Peyer's patch (tissue), 4 donors: ENCODE measurements at regions not wholly inside any gene's neighbourhood (a gene's known extent, or its start where the extent isn't known, plus 50 kb on each side); places are given as distances from the start of the nearest gene placed in this dataset.

Source experiments
- DNase-seq, 3 donors: peaks; one replicate each; pipeline ENCODE4 v3.0.0-alpha.2; 2017 to 2019
- H3K27ac ChIP-seq, 4 donors: fragments of 200-600 bp; sonication (generic); one replicate each; pipeline ENCODE4 v1.5.1; 2016 to 2019
- H3K27me3 ChIP-seq, 2 donors: fragments of 200-600 bp; sonication (generic); one replicate each; pipeline ENCODE4 v1.5.1; 2019
- H3K36me3 ChIP-seq, 3 donors: fragments of 200-600 bp; sonication (generic); one replicate each; pipeline ENCODE4 v1.5.1; 2016 to 2019
- H3K4me1 ChIP-seq, 4 donors: fragments of 200-600 bp; sonication (generic); one replicate each; pipeline ENCODE4 v1.5.1; 2016 to 2019
- H3K4me3 ChIP-seq, 4 donors: fragments of 200-600 bp; sonication (generic); 1 replicate in 3 of 4; 2 replicates in 1 of 4; pipeline ENCODE4 v1.5.1; 2016 to 2019; ENCODE audit warnings: mild to moderate bottlenecking in 1 of 4
- H3K9me3 ChIP-seq, 4 donors: fragments of 200-600 bp; sonication (generic); one replicate each; pipeline ENCODE4 v1.5.1; 2016 to 2019; ENCODE audit warnings: mild to moderate bottlenecking in 1 of 4
- POLR2A ChIP-seq, 2 donors: fragments of 450-650 bp; IDR thresholded peaks; one replicate each; pipeline ENCODE4 v1.5.1; 2017; ENCODE audit warnings: antibody characterized with exemption in 2 of 2, mild to moderate bottlenecking in 2 of 2, moderate library complexity in 2 of 2
- TF ChIP-seq, protein P1 (sequence below), 6 experiments: fragments of 450-650 bp in 4 of 6; fragments of 200-600 bp in 2 of 6; sonication (generic) in 1 of 6; IDR thresholded peaks; one replicate each; pipeline ENCODE4 v1.5.1; 2017 to 2019; ENCODE audit warnings: antibody characterized with exemption in 6 of 6, mild to moderate bottlenecking in 3 of 6, moderate library complexity in 1 of 6

DNA sequence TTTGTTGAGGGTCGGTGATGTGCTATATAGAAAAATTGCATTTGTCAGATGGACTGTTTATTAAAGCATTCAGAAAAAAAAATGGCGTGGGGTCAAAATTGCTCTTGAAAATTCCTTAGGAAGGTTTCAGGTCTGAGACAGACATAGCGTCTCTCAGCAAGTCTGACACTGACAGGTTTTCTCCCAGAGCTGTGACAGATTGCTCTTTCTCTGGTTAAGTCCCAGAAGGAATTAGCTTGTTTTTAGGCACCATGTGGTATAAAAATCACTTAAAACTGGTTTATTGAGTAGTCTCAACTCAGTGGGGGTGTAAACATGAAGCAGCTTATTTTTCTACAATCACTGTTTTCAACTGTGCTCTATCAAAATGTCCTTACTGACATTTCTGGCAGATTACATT is 1379.8 kb downstream of the MAT2B start:
- no peaks in the 10 kb centered on the region for H3K36me3 ChIP-seq
- H3K4me1 ChIP-seq: no peaks in the 10 kb centered on the region
- H3K9me3 ChIP-seq: no peaks in the 10 kb centered on the region
- TF ChIP-seq, protein P1, sequence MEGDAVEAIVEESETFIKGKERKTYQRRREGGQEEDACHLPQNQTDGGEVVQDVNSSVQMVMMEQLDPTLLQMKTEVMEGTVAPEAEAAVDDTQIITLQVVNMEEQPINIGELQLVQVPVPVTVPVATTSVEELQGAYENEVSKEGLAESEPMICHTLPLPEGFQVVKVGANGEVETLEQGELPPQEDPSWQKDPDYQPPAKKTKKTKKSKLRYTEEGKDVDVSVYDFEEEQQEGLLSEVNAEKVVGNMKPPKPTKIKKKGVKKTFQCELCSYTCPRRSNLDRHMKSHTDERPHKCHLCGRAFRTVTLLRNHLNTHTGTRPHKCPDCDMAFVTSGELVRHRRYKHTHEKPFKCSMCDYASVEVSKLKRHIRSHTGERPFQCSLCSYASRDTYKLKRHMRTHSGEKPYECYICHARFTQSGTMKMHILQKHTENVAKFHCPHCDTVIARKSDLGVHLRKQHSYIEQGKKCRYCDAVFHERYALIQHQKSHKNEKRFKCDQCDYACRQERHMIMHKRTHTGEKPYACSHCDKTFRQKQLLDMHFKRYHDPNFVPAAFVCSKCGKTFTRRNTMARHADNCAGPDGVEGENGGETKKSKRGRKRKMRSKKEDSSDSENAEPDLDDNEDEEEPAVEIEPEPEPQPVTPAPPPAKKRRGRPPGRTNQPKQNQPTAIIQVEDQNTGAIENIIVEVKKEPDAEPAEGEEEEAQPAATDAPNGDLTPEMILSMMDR (IDR thresholded peaks at IDR 0.05): no peak
- no peak for TF ChIP-seq POLR2A (IDR thresholded peaks at IDR 0.05)
- no peaks in the 10 kb centered on the region for H3K27me3 ChIP-seq
- no peak overlapping the region for H3K4me3 ChIP-seq
- H3K27ac ChIP-seq: no peak overlapping the region
- DNase-seq: no peak

DNA sequence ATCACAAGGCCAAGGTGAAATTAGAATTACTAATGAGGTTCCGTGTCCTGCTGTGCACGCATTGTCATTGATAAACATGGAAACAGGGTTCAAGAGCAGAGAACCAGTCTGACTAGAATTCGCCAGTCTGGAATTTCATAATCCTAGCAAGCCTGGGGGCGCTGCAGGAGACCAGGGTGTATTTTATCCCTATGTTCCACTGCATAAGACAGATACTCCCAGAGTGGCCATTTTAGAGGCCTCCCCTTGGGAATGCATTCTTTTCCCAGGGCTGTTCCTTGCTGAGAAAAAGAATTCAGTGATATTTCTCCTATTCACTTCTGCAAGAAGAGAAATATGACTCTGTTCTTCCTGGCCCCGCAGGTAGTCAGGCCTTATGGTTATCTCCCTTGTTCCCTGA is 1387.7 kb downstream of the MAT2B start:
- no peak for TF ChIP-seq POLR2A (IDR thresholded peaks at IDR 0.05)
- TF ChIP-seq, protein P1 (IDR thresholded peaks at IDR 0.05): no peak
- DNase-seq: no peak
- Histone ChIP-seq H3K36me3 (no peaks in the 10 kb centered on the region), H3K4me1 (no peaks in the 10 kb centered on the region), H3K27me3 (no peaks in the 10 kb centered on the region), H3K27ac (no peak overlapping the region), H3K4me3 (no peak overlapping the region), H3K9me3 (no peaks in the 10 kb centered on the region)

DNA sequence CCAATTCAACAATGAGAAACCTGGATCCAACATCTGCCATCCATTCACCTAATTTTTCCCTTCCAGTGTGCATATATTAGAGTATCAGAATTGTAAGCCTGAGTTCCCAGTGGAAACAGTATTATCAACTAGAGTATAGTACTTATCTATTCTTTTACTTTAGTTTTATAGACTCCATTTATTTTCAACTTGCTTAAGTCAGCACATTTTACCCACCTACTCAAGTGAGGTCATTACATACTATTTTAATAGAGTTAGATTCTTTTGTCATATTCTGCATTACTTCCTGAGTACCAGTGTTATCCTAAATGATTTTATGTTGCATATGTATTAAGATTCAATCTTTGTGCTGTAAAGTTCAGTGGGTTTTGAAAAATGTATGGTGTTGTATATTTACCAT is 1393.3 kb downstream of the MAT2B start:
- Histone ChIP-seq H3K27me3 (no peaks in the 10 kb centered on the region), H3K9me3 (no peaks in the 10 kb centered on the region), H3K27ac (no peak overlapping the region), H3K4me3 (no peak overlapping the region), H3K4me1 (no peaks in the 10 kb centered on the region), H3K36me3 (no peaks in the 10 kb centered on the region)
- TF ChIP-seq, protein P1 (IDR thresholded peaks at IDR 0.05): no peak
- no peak for TF ChIP-seq POLR2A (IDR thresholded peaks at IDR 0.05)
- DNase-seq: no peak

DNA sequence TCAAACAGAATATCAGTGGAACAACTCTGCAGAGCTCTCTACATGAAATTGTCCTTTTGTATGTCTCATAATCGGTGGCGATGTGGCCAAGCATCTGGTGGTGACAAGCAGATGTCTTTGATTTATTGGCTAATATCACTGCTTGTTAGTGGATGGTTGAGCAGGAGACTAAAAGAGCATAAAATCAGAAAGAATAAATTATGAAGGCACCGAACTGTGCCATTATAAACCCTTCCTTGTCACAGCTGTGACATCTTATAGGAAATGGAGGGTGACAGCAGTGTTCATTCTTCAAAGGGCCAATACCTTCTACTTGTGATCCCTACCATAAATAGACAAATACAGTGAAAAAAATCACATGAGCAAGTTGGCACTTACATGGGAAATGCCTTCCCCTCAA is 1404.3 kb downstream of the MAT2B start:
- Histone ChIP-seq H3K36me3 (no peaks in the 10 kb centered on the region), H3K27ac (no peak overlapping the region), H3K4me3 (no peak overlapping the region), H3K27me3 (no peaks in the 10 kb centered on the region), H3K9me3 (no peaks in the 10 kb centered on the region), H3K4me1 (no peaks in the 10 kb centered on the region)
- TF ChIP-seq, protein P1 (IDR thresholded peaks at IDR 0.05): no peak
- no peak for TF ChIP-seq POLR2A (IDR thresholded peaks at IDR 0.05)
- DNase-seq: no peak

DNA sequence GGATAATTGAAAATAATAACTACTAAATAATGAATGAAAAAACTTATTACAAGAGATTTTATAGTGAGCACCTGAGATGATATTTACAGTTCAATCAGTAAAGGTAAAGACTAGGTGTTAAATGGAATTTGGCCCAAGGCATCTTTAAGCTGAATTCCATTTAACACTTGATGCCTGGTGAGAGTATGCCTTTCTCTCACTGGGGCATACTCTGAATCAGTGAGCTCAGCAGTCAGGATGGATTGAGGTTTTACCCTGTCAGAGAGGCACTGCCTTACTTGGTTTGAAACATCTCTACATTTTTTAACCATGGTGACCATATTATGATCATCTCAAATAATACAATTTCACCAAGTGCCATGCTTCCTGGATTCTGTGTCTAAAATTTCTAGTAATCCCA is 1416.3 kb downstream of the MAT2B start:
- H3K4me1 ChIP-seq: no peaks in the 10 kb centered on the region
- no peaks in the 10 kb centered on the region for H3K9me3 ChIP-seq
- H3K27me3 ChIP-seq: no peaks in the 10 kb centered on the region
- TF ChIP-seq, protein P1 (IDR thresholded peaks at IDR 0.05): no peak
- TF ChIP-seq POLR2A (IDR thresholded peaks at IDR 0.05): no peak
- no peak for DNase-seq
- H3K36me3 ChIP-seq: no peaks in the 10 kb centered on the region
- H3K27ac ChIP-seq: no peak overlapping the region
- H3K4me3 ChIP-seq: no peak overlapping the region

DNA sequence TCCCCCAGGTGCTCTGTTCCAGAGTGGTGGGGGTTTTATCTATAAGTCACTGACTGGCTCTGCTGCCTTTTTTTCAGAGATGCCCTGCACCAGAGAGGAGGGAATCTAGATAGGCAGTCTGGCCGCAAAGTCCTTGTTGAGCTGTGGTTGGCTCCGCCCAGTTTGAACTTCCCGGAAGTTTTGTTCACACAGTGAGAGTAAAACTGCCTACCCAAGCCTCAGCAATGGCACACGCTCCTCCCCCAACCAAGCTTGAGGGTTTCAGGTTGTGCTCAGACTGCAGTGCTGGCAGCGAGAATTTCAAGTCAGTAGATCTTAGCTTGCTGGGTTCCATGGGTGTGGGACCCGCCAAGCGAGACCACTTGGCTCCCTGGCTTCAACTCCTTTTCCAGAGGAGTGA is 1428.6 kb downstream of the MAT2B start:
- no peak for TF ChIP-seq POLR2A (IDR thresholded peaks at IDR 0.05)
- TF ChIP-seq, protein P1 (IDR thresholded peaks at IDR 0.05): no peak
- no peak overlapping the region for H3K27ac ChIP-seq
- H3K4me1 ChIP-seq: no peaks in the 10 kb centered on the region
- DNase-seq: no peak
- no peaks in the 10 kb centered on the region for H3K36me3 ChIP-seq
- no peak overlapping the region for H3K4me3 ChIP-seq
- H3K9me3 ChIP-seq: no peaks in the 10 kb centered on the region
- no peaks in the 10 kb centered on the region for H3K27me3 ChIP-seq
